Peyer's patch (tissue), 4 donors: ENCODE measurements at regions not wholly inside any gene's neighbourhood (a gene's known extent, or its start where the extent isn't known, plus 50 kb on each side); places are given as distances from the start of the nearest gene placed in this dataset.

Source experiments
- CTCF ChIP-seq, 6 experiments: fragments of 450-650 bp in 4 of 6; fragments of 200-600 bp in 2 of 6; sonication (generic) in 1 of 6; IDR thresholded peaks; one replicate each; pipeline ENCODE4 v1.5.1; 2017 to 2019; ENCODE audit warnings: antibody characterized with exemption in 6 of 6, mild to moderate bottlenecking in 3 of 6, moderate library complexity in 1 of 6
- POLR2A ChIP-seq, 2 donors: fragments of 450-650 bp; IDR thresholded peaks; one replicate each; pipeline ENCODE4 v1.5.1; 2017; ENCODE audit warnings: antibody characterized with exemption in 2 of 2, mild to moderate bottlenecking in 2 of 2, moderate library complexity in 2 of 2

GRCh38 chr22:48897645-48898370 lies 929.9 kb downstream of the BRD1 start:
- TF ChIP-seq CTCF (IDR thresholded peaks at IDR 0.05) (no peak), POLR2A (IDR thresholded peaks at IDR 0.05) (no peak)
